ENCODE measurements at regions not wholly inside any gene's neighbourhood (a gene's known extent, or its start where the extent isn't known, plus 50 kb on each side); places are given as distances from the start of the nearest gene placed in this dataset.

GRCh38 chr4:56246233-56246610, 141.1 kb downstream of the AASDH start:
- no peak for TF ChIP-seq CTCF (conservative IDR thresholded peaks at IDR 0.05; ENCODE audit: low read depth, low read length)
- no peak for TF ChIP-seq EZH2 (IDR thresholded peaks at IDR 0.05; ENCODE audit: borderline replicate concordance, low read depth, low read length, poor library complexity, severe bottlenecking)
